ENCODE measurements at regions not wholly inside any gene's neighbourhood (a gene's known extent, or its start where the extent isn't known, plus 50 kb on each side); places are given as distances from the start of the nearest gene placed in this dataset.

DNA sequence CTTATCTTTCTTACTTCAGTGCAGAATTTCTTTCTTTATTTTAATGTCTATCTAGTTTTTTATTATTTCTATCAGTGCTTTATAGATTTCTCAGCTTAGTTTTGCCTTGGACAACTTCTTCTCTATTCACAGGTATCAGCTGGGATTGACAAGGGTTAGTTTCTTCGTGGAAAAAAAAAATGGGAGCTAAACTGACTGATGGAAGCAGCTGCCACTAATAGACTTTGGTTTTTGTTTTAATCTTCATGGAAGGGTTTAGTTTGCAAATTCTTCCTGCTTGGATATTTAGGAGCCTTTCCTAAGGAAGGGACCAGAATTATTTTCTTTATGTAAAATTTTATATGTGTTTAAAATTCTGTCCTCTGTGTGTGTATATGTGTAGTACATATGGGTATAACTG, 306.1 kb upstream of the FMN2 start:
- no peak for DNase-seq (ENCODE audit: low read depth, low spot score)
- Histone ChIP-seq H3K9me3 (ENCODE audit: low read depth, low read length) (no peaks in the 10 kb centered on the region), H3K9ac (ENCODE audit: insufficient read length) (no peak overlapping the region), H3K4me3 (no peak overlapping the region), H3K27ac (no peak overlapping the region), H3K36me3 (ENCODE audit: insufficient read depth, low read length) (no peaks in the 10 kb centered on the region)
- TF ChIP-seq FOXP2 (optimal IDR thresholded peaks at IDR 0.05; ENCODE audit: control extremely low read depth, extremely low read length, insufficient read depth) (no peak), EZH2 (IDR thresholded peaks at IDR 0.05) (no peak), POLR2AphosphoS5 (IDR thresholded peaks at IDR 0.05; ENCODE audit: borderline replicate concordance, low read depth, low read length) (no peak)

- Histone ChIP-seq H3K27ac (no peak overlapping the region), H3K36me3 (ENCODE audit: insufficient read depth, low read length) (no peaks in the 10 kb centered on the region), H3K9me3 (ENCODE audit: low read depth, low read length) (no peaks in the 10 kb centered on the region), H3K4me3 (no peak overlapping the region), H3K9ac (ENCODE audit: insufficient read length) (no peak overlapping the region)
- no peak for TF ChIP-seq EZH2 (IDR thresholded peaks at IDR 0.05)
- TF ChIP-seq FOXP2 (optimal IDR thresholded peaks at IDR 0.05; ENCODE audit: control extremely low read depth, extremely low read length, insufficient read depth), result no peak
- no peak for TF ChIP-seq POLR2AphosphoS5 (IDR thresholded peaks at IDR 0.05; ENCODE audit: borderline replicate concordance, low read depth, low read length)
- DNase-seq (ENCODE audit: low read depth, low spot score), result no peak
Measured at GRCh38 chr1:239786464-239786863, 305.2 kb upstream of the FMN2 start.

- Histone ChIP-seq H3K9ac (ENCODE audit: insufficient read length) (no peak overlapping the region), H3K36me3 (ENCODE audit: insufficient read depth, low read length) (no peaks in the 10 kb centered on the region), H3K27ac (no peak overlapping the region), H3K9me3 (ENCODE audit: low read depth, low read length) (no peaks in the 10 kb centered on the region), H3K4me3 (no peak overlapping the region)
- DNase-seq (ENCODE audit: low read depth, low spot score), result no peak
- no peak for TF ChIP-seq POLR2AphosphoS5 (IDR thresholded peaks at IDR 0.05; ENCODE audit: borderline replicate concordance, low read depth, low read length)
- TF ChIP-seq FOXP2 (optimal IDR thresholded peaks at IDR 0.05; ENCODE audit: control extremely low read depth, extremely low read length, insufficient read depth), result no peak
- TF ChIP-seq EZH2 (IDR thresholded peaks at IDR 0.05), result no peak
Measured at GRCh38 chr1:239792157-239792556, 299.5 kb upstream of the FMN2 start.

DNA sequence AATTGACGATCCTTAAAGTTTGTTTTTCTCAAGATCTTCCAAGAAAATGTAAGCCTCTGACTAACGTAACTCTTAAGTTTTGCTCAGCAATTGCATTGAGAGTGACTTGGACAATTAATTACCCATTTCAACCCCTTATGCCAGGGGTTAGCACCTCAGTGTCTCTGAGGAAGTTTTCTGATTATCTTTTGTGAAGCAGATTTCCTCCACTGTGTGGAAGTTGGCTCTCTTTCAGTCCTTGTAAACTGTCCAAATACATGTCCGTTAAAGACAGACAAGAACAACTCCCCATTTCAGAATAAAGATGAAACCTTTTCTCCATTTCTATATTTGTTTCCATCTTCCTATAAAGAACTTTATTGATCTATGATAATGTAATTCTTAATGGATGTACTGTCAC, 296.4 kb upstream of the FMN2 start:
- Histone ChIP-seq H3K4me3 (no peak overlapping the region), H3K27ac (no peak overlapping the region), H3K36me3 (ENCODE audit: insufficient read depth, low read length) (no peaks in the 10 kb centered on the region), H3K9me3 (ENCODE audit: low read depth, low read length) (no peaks in the 10 kb centered on the region), H3K9ac (ENCODE audit: insufficient read length) (no peak overlapping the region)
- TF ChIP-seq FOXP2 (optimal IDR thresholded peaks at IDR 0.05; ENCODE audit: control extremely low read depth, extremely low read length, insufficient read depth) (no peak), EZH2 (IDR thresholded peaks at IDR 0.05) (no peak), POLR2AphosphoS5 (IDR thresholded peaks at IDR 0.05; ENCODE audit: borderline replicate concordance, low read depth, low read length) (no peak)
- DNase-seq (ENCODE audit: low read depth, low spot score), result no peak

- Histone ChIP-seq H3K4me3 (no peak overlapping the region), H3K9ac (ENCODE audit: insufficient read length) (no peak overlapping the region), H3K36me3 (ENCODE audit: insufficient read depth, low read length) (no peaks in the 10 kb centered on the region), H3K9me3 (ENCODE audit: low read depth, low read length) (no peaks in the 10 kb centered on the region), H3K27ac (no peak overlapping the region)
- TF ChIP-seq FOXP2 (optimal IDR thresholded peaks at IDR 0.05; ENCODE audit: control extremely low read depth, extremely low read length, insufficient read depth) (no peak), POLR2AphosphoS5 (IDR thresholded peaks at IDR 0.05; ENCODE audit: borderline replicate concordance, low read depth, low read length) (no peak), EZH2 (IDR thresholded peaks at IDR 0.05) (no peak)
- DNase-seq (ENCODE audit: low read depth, low spot score), result no peak
Measured at GRCh38 chr1:239799617-239800016, 292.1 kb upstream of the FMN2 start.

DNA sequence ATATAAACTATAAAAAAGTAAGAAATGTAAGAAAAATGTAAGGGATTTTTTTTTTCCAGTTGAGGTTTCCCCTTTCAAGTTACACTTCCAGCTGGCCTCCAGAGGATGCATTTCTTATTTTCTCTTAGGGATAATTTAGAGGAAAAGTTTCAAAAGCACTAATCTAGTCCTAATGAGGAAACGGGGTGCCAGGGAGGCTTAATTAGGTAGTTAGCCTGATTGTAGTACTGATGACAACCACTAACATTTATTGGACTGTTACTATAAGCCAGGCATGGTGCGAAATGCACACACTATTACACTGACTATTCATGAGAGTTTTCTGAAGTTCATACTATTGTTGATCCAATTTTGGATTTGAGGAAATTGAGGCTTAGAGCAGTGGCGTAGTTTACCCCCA, 290.8 kb upstream of the FMN2 start:
- Histone ChIP-seq H3K36me3 (ENCODE audit: insufficient read depth, low read length) (no peaks in the 10 kb centered on the region), H3K4me3 (no peak overlapping the region), H3K9me3 (ENCODE audit: low read depth, low read length) (no peaks in the 10 kb centered on the region), H3K27ac (no peak overlapping the region), H3K9ac (ENCODE audit: insufficient read length) (no peak overlapping the region)
- TF ChIP-seq POLR2AphosphoS5 (IDR thresholded peaks at IDR 0.05; ENCODE audit: borderline replicate concordance, low read depth, low read length), result no peak
- TF ChIP-seq EZH2 (IDR thresholded peaks at IDR 0.05), result no peak
- TF ChIP-seq FOXP2 (optimal IDR thresholded peaks at IDR 0.05; ENCODE audit: control extremely low read depth, extremely low read length, insufficient read depth), result no peak
- no peak for DNase-seq (ENCODE audit: low read depth, low spot score)

DNA sequence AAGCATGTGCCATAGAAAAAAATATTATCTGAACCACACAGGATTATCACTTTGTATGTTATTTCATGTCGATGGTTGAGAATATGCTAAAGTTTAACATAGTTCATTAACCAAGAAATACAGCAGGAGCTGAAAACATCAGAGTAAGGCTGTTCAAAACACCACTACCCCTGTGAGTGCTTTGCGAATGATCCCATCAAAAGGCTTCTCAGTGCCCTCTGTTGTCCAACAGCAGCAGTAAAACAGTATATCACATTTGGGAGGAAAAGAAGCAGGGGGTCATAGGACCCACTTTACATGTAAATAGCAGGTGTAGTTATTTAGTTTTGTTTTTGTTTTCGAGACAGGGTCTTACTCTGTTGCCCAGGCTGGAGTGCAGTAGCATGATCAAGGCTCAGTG, 289.4 kb upstream of the FMN2 start:
- DNase-seq (ENCODE audit: low read depth, low spot score), result no peak
- Histone ChIP-seq H3K4me3 (no peak overlapping the region), H3K36me3 (ENCODE audit: insufficient read depth, low read length) (no peaks in the 10 kb centered on the region), H3K9ac (ENCODE audit: insufficient read length) (no peak overlapping the region), H3K27ac (no peak overlapping the region), H3K9me3 (ENCODE audit: low read depth, low read length) (no peaks in the 10 kb centered on the region)
- TF ChIP-seq POLR2AphosphoS5 (IDR thresholded peaks at IDR 0.05; ENCODE audit: borderline replicate concordance, low read depth, low read length) (no peak), FOXP2 (optimal IDR thresholded peaks at IDR 0.05; ENCODE audit: control extremely low read depth, extremely low read length, insufficient read depth) (no peak), EZH2 (IDR thresholded peaks at IDR 0.05) (no peak)

DNA sequence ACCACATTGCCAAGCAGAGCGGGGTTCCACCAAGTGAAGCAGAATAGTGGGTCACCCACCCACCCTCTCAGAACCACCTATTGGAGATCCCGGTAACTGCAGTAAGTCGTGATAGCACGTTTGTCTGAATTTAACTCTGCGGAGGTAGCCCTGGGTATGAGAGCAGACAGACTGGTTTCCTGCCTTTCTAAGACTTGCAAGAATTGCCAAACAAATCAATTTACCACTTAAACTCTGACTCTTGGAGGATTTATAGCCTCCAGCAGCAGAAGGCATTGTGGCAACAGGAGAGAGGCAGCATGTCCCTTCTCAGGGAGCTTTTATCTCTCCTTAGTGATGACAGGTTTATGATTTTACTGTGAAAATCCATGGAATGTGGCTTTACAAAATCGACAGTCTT, 287.9 kb upstream of the FMN2 start:
- TF ChIP-seq FOXP2 (optimal IDR thresholded peaks at IDR 0.05; ENCODE audit: control extremely low read depth, extremely low read length, insufficient read depth), result no peak
- no peak for TF ChIP-seq EZH2 (IDR thresholded peaks at IDR 0.05)
- no peak for TF ChIP-seq POLR2AphosphoS5 (IDR thresholded peaks at IDR 0.05; ENCODE audit: borderline replicate concordance, low read depth, low read length)
- Histone ChIP-seq H3K36me3 (ENCODE audit: insufficient read depth, low read length) (no peaks in the 10 kb centered on the region), H3K9ac (ENCODE audit: insufficient read length) (no peak overlapping the region), H3K4me3 (no peak overlapping the region), H3K9me3 (ENCODE audit: low read depth, low read length) (no peaks in the 10 kb centered on the region), H3K27ac (no peak overlapping the region)
- no peak for DNase-seq (ENCODE audit: low read depth, low spot score)

- Histone ChIP-seq H3K4me3 (no peak overlapping the region), H3K27ac (no peak overlapping the region), H3K9me3 (ENCODE audit: low read depth, low read length) (no peaks in the 10 kb centered on the region), H3K36me3 (ENCODE audit: insufficient read depth, low read length) (no peaks in the 10 kb centered on the region), H3K9ac (ENCODE audit: insufficient read length) (no peak overlapping the region)
- DNase-seq (ENCODE audit: low read depth, low spot score), result no peak
- TF ChIP-seq EZH2 (IDR thresholded peaks at IDR 0.05), result no peak
- TF ChIP-seq POLR2AphosphoS5 (IDR thresholded peaks at IDR 0.05; ENCODE audit: borderline replicate concordance, low read depth, low read length), result no peak
- no peak for TF ChIP-seq FOXP2 (optimal IDR thresholded peaks at IDR 0.05; ENCODE audit: control extremely low read depth, extremely low read length, insufficient read depth)
Measured at GRCh38 chr1:239804266-239804665, 287.4 kb upstream of the FMN2 start.

Data from SK-N-MC (cell line).